Omental fat pad (tissue), 3 donors: ENCODE measurements at regions not wholly inside any gene's neighbourhood (a gene's known extent, or its start where the extent isn't known, plus 50 kb on each side); places are given as distances from the start of the nearest gene placed in this dataset.

Source experiments
- ATAC-seq: fragments of 150-250 bp; one replicate; pipeline ENCODE4 v1.9.1; 2016; ENCODE audit warnings: mild to moderate bottlenecking, moderate library complexity; ENCODE audit not compliant: low FRiP score
- DNase-seq: peaks from one replicate; pipeline ENCODE4 v3.0.0-alpha.2; 2019; ENCODE audit warnings: low spot score
- TF ChIP-seq, protein P1 (sequence below), 3 donors: fragments of 450-650 bp; IDR thresholded peaks; one replicate each; pipeline ENCODE4 v1.5.1; 2016 to 2017; ENCODE audit warnings: antibody characterized with exemption in 3 of 3, mild to moderate bottlenecking in 3 of 3, moderate library complexity in 2 of 3

DNA sequence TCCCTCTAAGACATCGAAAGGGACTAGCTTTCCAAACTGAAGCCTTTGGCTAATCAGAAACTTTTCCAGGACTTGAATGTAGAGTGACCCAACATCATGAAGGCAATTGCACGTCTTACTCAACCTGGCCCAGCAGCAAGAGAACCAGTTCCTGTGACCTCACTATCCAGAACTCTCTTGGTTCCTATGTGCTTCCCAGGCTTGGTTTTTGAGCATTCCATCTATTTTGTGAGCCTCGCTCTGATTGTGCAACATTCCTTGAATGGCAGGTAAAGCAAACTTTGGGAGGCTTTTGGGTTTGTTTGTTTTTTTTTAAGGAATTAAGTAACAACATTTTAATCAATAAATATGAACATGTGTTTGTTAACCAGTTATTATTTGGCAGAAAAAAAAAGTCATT, 183.6 kb upstream of the EGLN3 start:
- TF ChIP-seq, protein P1, sequence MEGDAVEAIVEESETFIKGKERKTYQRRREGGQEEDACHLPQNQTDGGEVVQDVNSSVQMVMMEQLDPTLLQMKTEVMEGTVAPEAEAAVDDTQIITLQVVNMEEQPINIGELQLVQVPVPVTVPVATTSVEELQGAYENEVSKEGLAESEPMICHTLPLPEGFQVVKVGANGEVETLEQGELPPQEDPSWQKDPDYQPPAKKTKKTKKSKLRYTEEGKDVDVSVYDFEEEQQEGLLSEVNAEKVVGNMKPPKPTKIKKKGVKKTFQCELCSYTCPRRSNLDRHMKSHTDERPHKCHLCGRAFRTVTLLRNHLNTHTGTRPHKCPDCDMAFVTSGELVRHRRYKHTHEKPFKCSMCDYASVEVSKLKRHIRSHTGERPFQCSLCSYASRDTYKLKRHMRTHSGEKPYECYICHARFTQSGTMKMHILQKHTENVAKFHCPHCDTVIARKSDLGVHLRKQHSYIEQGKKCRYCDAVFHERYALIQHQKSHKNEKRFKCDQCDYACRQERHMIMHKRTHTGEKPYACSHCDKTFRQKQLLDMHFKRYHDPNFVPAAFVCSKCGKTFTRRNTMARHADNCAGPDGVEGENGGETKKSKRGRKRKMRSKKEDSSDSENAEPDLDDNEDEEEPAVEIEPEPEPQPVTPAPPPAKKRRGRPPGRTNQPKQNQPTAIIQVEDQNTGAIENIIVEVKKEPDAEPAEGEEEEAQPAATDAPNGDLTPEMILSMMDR (IDR thresholded peaks at IDR 0.05) = no peak
- DNase-seq = no peak
- no peak for ATAC-seq

DNA sequence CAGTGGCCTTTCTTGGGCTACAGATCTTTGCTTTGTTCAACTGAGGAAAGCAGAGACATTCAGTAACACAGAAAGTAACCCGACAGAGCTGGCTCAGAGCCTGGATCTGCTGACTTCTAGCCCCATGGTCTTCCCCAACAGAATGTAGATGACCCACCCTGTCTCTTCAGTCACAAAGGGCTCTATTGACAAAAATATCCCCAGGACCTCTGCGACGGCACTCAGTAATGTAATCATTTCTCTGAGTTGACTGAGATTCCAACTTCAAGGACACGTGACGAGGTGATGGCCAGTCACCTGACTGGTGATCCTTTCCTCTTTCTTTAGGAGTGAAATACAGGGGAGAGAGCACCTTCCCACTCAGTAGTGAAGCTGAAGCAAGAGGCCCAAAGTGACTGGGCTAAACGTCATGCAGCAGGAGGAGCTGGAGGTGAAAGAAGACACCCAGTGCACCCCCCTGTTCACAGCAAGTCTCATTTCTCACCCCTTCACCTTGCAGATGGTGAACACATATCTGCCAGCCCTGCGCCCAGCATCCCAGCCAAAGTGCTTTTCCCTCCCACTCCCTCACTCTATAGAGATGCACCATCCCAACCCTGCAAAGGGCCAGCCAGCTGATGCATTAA, 179.2 kb upstream of the EGLN3 start:
- DNase-seq = no peak
- TF ChIP-seq, protein P1 (IDR thresholded peaks at IDR 0.05) = no peak
- no peak for ATAC-seq

DNA sequence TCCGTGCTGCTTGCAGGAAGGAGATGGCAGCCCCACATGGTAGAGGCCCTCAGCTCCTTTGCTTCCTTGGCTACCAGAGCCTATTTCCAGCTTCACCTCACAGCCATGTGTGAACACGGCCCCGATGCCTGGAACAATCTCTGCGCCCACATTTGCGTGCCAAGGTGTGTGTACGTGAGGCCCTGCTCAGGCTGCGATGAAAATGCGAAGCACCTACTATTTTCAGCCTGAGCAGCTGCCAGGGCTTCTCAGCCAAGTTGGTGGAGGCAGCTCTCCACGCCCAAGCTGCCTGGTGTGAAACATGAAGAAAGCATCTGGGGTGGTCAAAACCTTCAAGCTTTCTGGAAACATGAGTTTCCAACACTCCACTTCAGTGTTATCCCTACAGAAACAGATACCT, 177.8 kb upstream of the EGLN3 start:
- TF ChIP-seq, protein P1 (IDR thresholded peaks at IDR 0.05) = no peak
- DNase-seq = no peak

DNA sequence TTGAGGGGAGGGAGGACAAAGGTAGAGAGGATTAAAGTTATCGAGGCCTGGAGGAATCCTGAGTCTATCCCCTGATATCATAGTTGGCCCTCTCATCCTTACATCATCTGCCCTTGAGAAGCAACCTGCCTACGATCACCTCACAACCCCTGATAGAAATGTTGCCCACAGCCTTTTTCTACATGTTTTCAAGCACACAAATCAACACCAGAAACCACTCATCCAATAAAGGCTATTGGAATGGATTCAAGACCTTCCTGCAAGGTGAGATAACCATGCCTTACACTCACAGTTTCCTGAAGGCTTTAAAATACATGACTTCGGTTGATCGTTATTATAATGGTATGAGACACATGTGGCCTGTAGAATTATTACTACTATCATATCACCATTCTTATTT, 175.7 kb upstream of the EGLN3 start:
- TF ChIP-seq, protein P1 (IDR thresholded peaks at IDR 0.05) = no peak
- ATAC-seq (no peak), DNase-seq (no peak)

More for the DNA sequence above, 177.8 kb upstream of the EGLN3 start:
- no peak for ATAC-seq

DNA sequence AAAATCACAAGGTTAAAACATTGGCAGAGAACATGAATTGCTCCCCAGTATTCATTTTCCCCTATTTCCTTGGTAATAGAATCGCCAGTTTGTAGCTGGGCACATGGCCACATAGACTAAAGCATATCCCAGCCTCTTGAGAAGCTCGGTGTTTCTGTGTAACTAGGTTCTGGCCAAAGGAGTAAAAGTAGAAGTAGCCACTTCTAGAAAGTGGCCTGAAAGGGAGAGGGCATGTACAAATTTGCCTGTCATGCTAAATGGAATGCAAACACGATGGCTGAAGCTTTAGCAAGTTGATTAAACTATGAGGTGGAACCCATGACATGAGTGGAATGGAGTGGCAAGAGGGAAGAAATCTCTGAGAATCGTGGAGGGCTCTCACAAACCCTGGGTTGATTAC, 173.7 kb upstream of the EGLN3 start:
- DNase-seq = no peak
- TF ChIP-seq, protein P1 (IDR thresholded peaks at IDR 0.05) = no peak
- ATAC-seq = no peak

DNA sequence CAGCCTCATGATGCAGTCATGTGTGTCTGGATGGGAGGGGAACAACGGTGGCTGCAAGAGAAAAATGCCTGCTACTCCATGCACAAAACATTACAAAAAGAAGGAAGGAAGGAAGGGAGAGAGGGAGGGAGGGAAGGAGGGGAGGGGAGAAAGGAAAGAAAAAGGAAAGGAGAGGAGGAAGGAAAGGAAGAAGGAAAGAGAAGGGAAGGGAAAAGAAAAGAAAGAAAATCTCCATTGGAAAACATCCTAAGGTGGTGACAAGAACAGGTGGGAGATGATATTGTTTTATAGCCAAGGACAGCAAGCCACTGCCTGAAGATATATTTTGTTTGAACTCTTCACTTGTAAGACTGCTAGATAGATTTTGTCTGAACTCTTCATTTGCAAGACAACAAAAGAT, 171.8 kb upstream of the EGLN3 start:
- TF ChIP-seq, protein P1 (IDR thresholded peaks at IDR 0.05) = no peak
- ATAC-seq = no peak
- no peak for DNase-seq

DNA sequence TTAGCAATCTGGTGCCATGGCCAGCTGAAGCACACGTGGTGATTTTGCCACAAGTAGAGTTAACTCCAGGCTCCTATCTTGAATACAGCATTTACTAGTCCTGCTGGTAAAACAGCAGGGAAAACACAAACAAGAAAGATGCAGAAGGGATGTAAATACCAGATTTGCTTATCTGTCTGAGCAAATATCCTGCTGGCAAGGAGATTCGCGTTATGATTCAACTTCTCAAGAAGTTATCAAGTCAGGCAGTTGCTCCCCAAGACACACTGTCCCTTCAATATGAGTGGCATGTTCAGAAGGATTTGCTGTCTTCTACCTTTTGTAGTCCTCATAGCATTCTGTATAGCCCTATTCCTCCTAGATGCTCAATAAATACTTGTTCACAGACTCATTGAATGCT, 171.2 kb upstream of the EGLN3 start:
- DNase-seq = no peak
- ATAC-seq = no peak
- TF ChIP-seq, protein P1 (IDR thresholded peaks at IDR 0.05) = no peak
